ENCODE measurements at regions not wholly inside any gene's neighbourhood (a gene's known extent, or its start where the extent isn't known, plus 50 kb on each side); places are given as distances from the start of the nearest gene placed in this dataset.

DNA sequence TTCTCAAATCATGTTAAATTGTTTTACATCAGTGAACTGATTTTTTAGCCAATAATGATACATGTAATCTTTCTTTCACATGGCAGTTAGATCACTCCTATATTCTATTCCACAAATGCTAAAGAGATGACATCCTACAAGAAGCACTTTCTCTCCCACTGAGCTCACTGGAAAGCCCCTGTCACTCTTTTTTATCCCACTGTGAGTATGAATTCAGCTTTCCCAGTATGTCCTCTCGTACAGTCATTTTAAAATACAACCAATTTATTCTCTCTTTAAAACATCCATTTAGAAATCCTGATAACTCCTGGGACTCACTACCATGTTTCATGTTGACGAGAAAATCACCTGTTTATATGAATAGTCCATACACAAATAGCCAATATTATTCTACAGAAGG lies 599.9 kb downstream of the SEMA5A start:
- TF ChIP-seq FOSL2 (IDR thresholded peaks at IDR 0.05; ENCODE audit: borderline replicate concordance, low read depth) (no peak), CTCF (IDR thresholded peaks at IDR 0.05) (no peak), TAF1 (IDR thresholded peaks at IDR 0.05; ENCODE audit: borderline replicate concordance, low read depth, low read length) (no peak), RCOR1 (IDR thresholded peaks at IDR 0.05; ENCODE audit: low read length) (no peak), POLR2AphosphoS5 (IDR thresholded peaks at IDR 0.05; ENCODE audit: low read depth, low read length) (no peak)

Data from SK-N-SH (cell line).